Stimulated activated CD8-positive, alpha-beta memory T cell treated with anti-CD3 and anti-CD28 coated beads, Interleukin-7, amount 100 ng/mL, for 48 hours (primary cell): ENCODE measurements at regions not wholly inside any gene's neighbourhood (a gene's known extent, or its start where the extent isn't known, plus 50 kb on each side); places are given as distances from the start of the nearest gene placed in this dataset.
"Not testable (repeated sequence)": the region's sequence is repeated elsewhere in the genome, so short reads cannot be mapped to it uniquely, and the experiment has no call there.

Source experiments
- DNase-seq, 2 donors: peaks; one replicate each; pipeline ENCODE4 v3.0.0-alpha.2; 2020; ENCODE audit warnings: low read depth in 1 of 2; ENCODE audit errors: extremely low read depth in 1 of 2

- no peak for DNase-seq
These were observed 138.0 kb upstream of the ZNF217 start for GRCh38 chr20:53731595-53731994.

- no peak for DNase-seq
These were observed 134.7 kb upstream of the ZNF217 start for GRCh38 chr20:53728359-53728758.

DNA sequence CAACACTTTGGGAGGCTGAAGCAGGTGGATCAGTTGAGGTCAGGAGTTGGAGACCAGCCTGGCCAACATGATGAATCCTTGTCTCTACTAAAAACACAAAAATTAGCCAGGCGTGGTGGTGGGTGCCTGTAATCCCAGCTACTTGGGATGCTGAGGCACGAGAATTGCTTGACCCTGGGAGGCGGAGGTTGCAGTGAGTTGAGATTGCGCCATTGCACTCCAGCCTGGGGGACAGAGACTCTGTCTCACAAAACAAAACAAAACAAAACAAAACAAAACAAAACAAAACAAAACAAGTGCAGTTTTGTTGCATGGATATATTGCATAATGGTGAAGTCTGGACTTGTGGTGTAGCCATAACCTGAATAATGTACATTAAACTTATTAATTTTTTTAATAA lies 133.6 kb upstream of the ZNF217 start:
- DNase-seq = not testable (repeated sequence)

DNA sequence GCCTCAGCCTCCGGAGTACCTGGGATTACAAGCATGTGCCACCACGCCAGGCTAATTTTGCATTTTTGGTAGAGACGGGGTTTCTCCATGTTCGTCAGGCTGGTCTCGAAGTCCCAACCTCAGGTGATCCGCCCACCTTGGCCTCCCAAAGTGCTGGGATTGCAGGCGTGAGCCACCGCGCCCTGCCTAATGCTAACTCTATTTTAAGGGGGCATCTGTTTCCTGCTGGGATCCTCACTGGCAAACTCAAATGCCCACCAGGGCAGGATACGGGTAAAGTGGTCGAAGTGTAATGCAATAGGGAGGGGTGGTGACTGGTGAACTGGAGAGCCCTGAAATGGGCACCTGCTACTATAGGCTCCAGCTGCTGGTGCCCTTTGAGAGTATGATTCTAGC lies 131.9 kb upstream of the ZNF217 start:
- DNase-seq = no peak

- no peak for DNase-seq
These were observed 130.0 kb upstream of the ZNF217 start for GRCh38 chr20:53723621-53724020.

GRCh38 chr20:53723045-53723444 lies 129.4 kb upstream of the ZNF217 start:
- no peak for DNase-seq

GRCh38 chr20:53722515-53723036 lies 128.9 kb upstream of the ZNF217 start:
- DNase-seq = no peak

DNA sequence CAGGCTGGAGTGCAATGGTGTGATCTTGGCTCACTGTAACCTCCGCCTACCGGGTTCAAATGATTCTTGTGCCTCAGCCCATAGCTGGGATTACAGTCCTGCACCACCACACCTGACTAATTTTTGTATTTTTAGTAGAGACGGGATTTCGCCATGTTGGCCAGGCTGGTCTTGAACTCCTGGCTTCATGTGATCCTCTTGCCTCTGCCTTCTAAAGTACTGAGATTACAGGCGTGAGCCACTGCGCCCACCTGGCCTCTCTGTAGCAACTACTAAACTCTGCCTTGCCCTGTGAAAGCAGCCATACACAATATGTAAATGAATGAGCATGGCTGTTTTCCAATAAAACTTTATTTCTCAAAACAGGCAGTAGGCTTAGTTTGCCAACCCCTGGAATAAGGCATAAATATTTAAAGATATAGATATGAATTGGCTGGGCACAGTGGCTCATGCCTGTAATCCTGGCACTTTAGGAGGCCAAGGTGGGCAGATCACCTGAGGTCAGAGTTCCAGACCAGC lies 127.9 kb upstream of the ZNF217 start:
- not testable (repeated sequence) for DNase-seq

GRCh38 chr20:53719171-53719803 lies 125.6 kb upstream of the ZNF217 start:
- not testable (repeated sequence) for DNase-seq

DNA sequence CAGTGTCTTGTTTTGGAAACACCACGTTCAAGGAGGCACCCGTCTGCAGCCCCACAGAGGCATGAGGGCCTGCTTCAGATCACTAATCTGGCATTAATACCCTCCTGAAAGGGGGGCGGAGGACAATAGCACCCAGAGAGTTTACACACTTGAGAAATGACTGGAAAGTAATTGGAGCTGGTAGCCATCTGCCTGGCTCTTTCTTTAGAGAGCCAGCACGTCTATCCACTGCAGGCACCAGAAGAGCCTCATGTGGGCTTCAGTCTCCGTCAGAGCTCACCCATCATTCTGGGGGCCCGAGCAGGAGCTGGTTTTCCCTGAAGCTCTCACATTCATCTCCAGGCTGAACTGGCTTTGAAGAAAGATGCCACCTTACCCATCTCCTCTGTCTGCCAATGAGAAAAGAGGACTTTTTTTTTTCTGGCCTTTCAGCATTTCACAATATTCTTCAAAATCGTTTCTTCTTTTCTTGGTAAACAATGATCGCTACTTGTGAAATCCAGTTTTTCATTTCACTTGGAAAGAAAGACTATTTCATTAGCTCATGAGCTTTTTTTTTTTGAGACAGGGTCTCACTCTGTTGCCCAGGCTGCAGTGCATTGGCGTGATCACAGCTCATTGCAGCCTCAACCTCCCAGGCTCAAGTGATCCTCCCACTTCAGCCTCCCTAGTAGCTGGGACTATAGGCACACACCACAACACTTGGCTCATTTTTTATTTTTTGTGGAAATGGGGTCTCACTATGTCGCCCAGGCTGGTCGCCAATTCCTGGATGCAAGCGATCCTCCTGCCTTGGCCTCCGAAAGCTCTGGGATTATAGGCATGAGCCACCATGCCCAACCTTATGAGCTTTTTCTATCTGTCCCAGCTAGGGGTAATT lies 124.7 kb upstream of the ZNF217 start:
- DNase-seq = no peak

- no peak for DNase-seq
These were observed 122.8 kb upstream of the ZNF217 start for GRCh38 chr20:53716395-53716794.

GRCh38 chr20:53714524-53714923 lies 120.9 kb upstream of the ZNF217 start:
- DNase-seq = no peak

DNA sequence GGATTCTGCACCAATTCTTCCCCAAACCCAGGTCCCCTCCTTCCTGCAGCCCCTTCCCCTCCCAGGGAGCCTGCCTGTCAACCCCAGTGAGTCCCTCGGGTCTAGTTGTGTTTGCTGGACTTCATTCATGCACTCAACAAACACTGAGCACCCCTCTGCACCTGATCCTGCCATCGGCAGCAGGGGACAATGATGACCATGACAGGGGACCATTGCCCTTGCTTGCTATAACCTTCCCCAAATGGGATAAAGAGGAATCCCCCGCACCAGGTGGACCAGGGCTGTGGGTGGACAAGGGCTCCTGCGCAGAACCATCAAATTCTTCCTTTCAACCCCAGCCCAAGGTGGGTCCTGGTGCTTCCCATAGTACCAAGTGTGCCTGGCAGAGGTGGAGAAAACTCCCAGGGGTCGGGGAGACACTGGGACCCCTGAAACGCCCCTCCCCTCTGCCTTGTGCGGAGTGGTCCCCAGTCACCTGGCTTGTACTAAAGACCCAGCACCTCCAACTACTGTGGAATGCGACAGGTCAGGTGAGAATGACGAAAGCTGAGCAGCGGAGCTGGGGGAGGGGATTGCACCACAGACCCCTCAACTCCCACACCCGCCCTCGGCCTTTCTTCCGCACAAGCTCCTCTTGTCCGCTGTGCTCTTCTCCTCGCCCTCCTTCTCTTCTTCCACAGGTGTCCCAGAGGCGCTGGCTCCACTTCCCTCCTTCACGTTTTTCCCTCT lies 119.9 kb upstream of the ZNF217 start:
- no peak for DNase-seq

DNA sequence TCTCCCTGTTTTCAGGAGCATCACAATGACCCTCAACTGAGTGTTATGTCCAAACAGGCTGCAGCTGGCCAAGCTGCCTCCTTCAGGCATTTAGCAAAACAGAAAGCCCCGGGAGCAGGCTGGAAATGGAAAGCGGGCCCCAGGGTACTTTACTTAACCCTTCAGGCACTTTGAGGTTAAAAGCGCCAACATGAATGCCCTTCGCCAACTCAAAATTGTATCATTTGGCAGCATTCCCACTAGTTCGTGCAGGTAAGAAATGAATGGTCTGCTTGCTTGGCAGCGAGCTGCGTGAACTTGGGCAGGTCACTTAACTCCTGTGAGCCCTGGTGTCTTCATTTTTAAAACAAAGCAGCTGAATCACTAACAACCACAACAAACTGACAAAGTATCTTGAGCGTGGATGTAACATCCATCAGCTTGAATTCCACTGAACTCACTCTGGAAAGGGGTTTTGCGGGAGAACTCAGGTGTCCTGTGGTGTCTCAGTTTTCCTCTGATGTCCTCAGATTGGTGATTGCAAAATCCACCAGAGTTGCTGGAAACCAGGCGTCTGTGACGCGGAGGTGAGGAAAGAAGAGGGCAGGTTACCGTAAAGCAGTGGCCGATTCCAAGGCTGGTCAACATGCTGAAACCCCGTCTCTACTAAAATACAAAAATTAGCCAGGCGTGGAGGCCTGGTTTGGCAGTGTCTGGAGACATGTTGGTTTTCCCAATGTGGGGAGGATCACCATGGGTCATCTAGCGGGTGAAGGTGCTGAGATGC lies 118.8 kb upstream of the ZNF217 start:
- DNase-seq = no peak

DNA sequence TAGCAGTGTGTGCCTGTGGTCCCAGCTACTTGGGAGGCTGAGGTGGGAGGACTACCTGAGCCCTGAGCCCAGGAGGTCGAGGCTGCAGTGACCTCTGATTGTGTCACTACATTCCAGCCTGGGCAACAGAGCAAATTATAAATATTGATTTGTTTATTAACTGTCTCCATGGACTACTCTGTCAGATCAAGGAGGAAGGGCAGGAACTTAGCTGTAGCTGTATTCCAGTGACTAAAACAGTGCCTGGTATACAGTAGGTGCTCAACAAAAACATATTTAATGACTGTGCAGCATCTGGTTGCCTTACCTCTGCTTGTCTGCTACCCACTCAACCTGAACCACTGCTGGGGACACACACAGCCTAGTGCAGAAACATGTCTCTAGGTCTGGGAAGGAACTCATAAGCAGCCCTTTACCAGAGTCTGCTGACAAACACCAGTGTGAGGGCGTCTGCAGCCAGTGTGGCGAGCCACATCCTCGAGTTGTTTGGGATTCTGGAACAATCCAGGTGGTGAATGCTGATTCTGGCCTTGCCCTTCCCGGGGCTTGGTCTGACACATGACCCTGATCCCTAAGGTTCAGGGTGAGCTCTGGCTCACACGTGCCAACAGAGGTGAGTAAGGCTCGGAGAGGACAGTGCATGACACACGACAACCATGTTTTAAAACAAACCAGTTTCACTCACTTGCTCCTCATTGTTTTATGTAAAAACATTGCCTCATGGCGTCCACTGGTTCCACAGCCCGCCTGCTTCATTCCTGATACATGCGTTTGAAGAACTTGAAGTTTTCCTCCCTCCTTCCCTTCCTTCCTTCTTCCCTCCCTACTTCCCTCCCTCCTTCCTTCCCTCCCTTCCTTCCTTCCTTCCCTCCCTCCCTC lies 117.9 kb upstream of the ZNF217 start:
- no peak for DNase-seq

- peak in 1 of 2 donors; percentile 58 for DNase-seq
These were observed 114.7 kb upstream of the ZNF217 start for GRCh38 chr20:53708129-53708968.

DNA sequence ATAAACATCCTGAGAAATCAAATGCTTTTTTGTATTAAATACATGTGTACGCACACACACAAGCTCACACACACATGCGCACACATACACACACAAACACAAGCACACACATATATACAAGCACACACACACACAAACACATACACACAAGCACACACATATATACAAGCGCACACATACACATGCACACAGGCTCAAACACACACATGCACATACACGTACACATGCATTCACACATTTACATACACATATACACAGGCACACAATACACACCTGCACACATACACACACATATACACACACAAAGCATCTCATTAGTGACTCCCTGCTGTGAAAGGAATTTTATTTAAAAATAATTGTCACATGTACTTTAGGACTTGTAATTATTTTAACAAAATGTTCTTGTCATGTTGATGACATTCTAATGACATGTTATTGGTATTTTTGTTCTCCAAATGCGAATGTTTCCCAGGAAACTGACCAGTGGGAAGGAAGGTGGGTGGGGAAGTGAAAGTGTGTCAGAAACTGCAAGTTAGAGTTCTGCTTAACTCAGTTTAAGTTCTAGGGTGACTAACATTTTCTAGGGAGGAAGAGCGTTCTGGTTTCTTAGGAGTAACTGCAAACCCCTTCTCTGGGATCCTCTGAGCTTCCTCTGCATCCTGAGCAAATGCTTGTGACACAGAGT lies 113.9 kb upstream of the ZNF217 start:
- DNase-seq = no peak
